Activated naive CD4-positive, alpha-beta T cell treated with anti-CD3 and anti-CD28 coated beads, Interleukin-2, amount 50 U/mL, for 72 hours (primary cell): ENCODE measurements at regions not wholly inside any gene's neighbourhood (a gene's known extent, or its start where the extent isn't known, plus 50 kb on each side); places are given as distances from the start of the nearest gene placed in this dataset.

Source experiments
- ATAC-seq, 2 donors: fragments of 150-1000 bp; cut with Tn5 transposase; 2 replicates each; pipeline ENCODE4 v1.10.0; 2021; ENCODE audit warnings: mild to moderate bottlenecking in 2 of 2, moderate library complexity in 2 of 2
- DNase-seq, 2 donors: peaks; one replicate each; pipeline ENCODE4 v3.0.0; 2021 to 2022; ENCODE audit warnings: low spot score in 2 of 2
- H3K27ac Mint-ChIP-seq, 2 donors: one replicate each; pipeline ENCODE4 v1.8.0; 2022; ENCODE audit warnings: mild to moderate bottlenecking in 2 of 2, mixed read lengths in 2 of 2
- H3K36me3 Mint-ChIP-seq, 2 donors: one replicate each; pipeline ENCODE4 v1.8.0; 2022; ENCODE audit warnings: mixed read lengths in 2 of 2
- H3K9me3 Mint-ChIP-seq, 2 donors: one replicate each; pipeline ENCODE4 v1.8.0; 2022; ENCODE audit warnings: mixed read lengths in 2 of 2

- Mint-ChIP-seq H3K36me3 (no peaks in the 10 kb centered on the region), H3K9me3 (peaks cover 9 to 12% of the 10 kb centered on the region in 2 donors), H3K27ac (no peak overlapping the region)
- ATAC-seq = no peak
- no peak for DNase-seq
Measured at GRCh38 chr4:187575706-187576105, 419.9 kb upstream of the ZFP42 start.

- Mint-ChIP-seq H3K9me3 (peaks cover 4 to 10% of the 10 kb centered on the region in 2 donors), H3K27ac (no peak overlapping the region), H3K36me3 (no peaks in the 10 kb centered on the region)
- no peak for ATAC-seq
- DNase-seq = no peak
Measured at GRCh38 chr4:187576751-187577150, 418.8 kb upstream of the ZFP42 start.

- H3K9me3 Mint-ChIP-seq = peaks cover 4 to 7% of the 10 kb centered on the region in 2 donors
- ATAC-seq (no peak), DNase-seq (no peak)
- H3K36me3 Mint-ChIP-seq = no peaks in the 10 kb centered on the region
- no peak overlapping the region for H3K27ac Mint-ChIP-seq
Measured at GRCh38 chr4:187577941-187578480, 417.6 kb upstream of the ZFP42 start.

- H3K9me3 Mint-ChIP-seq = peaks cover 3 to 11% of the 10 kb centered on the region in 2 donors
- ATAC-seq (no peak), DNase-seq (no peak)
- no peak overlapping the region for H3K27ac Mint-ChIP-seq
- no peaks in the 10 kb centered on the region for H3K36me3 Mint-ChIP-seq
Measured at GRCh38 chr4:187586892-187587291, 408.7 kb upstream of the ZFP42 start.

- ATAC-seq (no peak), DNase-seq (no peak)
- Mint-ChIP-seq H3K9me3 (peaks cover 0 to 8% of the 10 kb centered on the region in 2 donors), H3K27ac (no peak overlapping the region), H3K36me3 (no peaks in the 10 kb centered on the region)
Measured at GRCh38 chr4:187598196-187598595, 397.4 kb upstream of the ZFP42 start.

GRCh38 chr4:187602339-187603092 is 393.1 kb upstream of the ZFP42 start:
- Mint-ChIP-seq H3K9me3 (peaks cover 0 to 8% of the 10 kb centered on the region in 2 donors), H3K27ac (no peak overlapping the region), H3K36me3 (no peaks in the 10 kb centered on the region)
- no peak for DNase-seq
- no peak for ATAC-seq

GRCh38 chr4:187603093-187604025 is 392.2 kb upstream of the ZFP42 start:
- no peak for DNase-seq
- Mint-ChIP-seq H3K9me3 (peaks cover 0 to 8% of the 10 kb centered on the region in 2 donors), H3K27ac (no peak overlapping the region), H3K36me3 (no peaks in the 10 kb centered on the region)
- ATAC-seq = no peak

GRCh38 chr4:187604984-187605383 is 390.6 kb upstream of the ZFP42 start:
- ATAC-seq (no peak), DNase-seq (no peak)
- Mint-ChIP-seq H3K9me3 (peaks cover 0 to 3% of the 10 kb centered on the region in 2 donors), H3K27ac (no peak overlapping the region), H3K36me3 (no peaks in the 10 kb centered on the region)

- Mint-ChIP-seq H3K9me3 (peaks cover 4 to 5% of the 10 kb centered on the region in 2 donors), H3K36me3 (no peaks in the 10 kb centered on the region), H3K27ac (no peak overlapping the region)
- DNase-seq (peak in 1 of 2 donors; percentile 3), ATAC-seq (no peak)
Measured at GRCh38 chr4:187606581-187606980, 389.0 kb upstream of the ZFP42 start.

- Mint-ChIP-seq H3K27ac (no peak overlapping the region), H3K36me3 (peaks cover 0 to 2% of the 10 kb centered on the region in 2 donors), H3K9me3 (peaks cover 4 to 5% of the 10 kb centered on the region in 2 donors)
- DNase-seq (no peak), ATAC-seq (no peak)
Measured at GRCh38 chr4:187608001-187608421, 387.6 kb upstream of the ZFP42 start.

- ATAC-seq = no peak
- no peak overlapping the region for H3K27ac Mint-ChIP-seq
- peaks cover 4 to 9% of the 10 kb centered on the region in 2 donors for H3K9me3 Mint-ChIP-seq
- H3K36me3 Mint-ChIP-seq = peaks cover 0 to 9% of the 10 kb centered on the region in 2 donors
- no peak for DNase-seq
Measured at GRCh38 chr4:187612301-187612700, 383.3 kb upstream of the ZFP42 start.

- Mint-ChIP-seq H3K9me3 (peaks cover 4 to 9% of the 10 kb centered on the region in 2 donors), H3K27ac (no peak overlapping the region), H3K36me3 (peaks cover 0 to 9% of the 10 kb centered on the region in 2 donors)
- ATAC-seq = no peak
- DNase-seq = no peak
Measured at GRCh38 chr4:187613089-187613839, 382.3 kb upstream of the ZFP42 start.

GRCh38 chr4:187615972-187616371 is 379.6 kb upstream of the ZFP42 start:
- Mint-ChIP-seq H3K27ac (no peak overlapping the region), H3K36me3 (peaks cover 0 to 9% of the 10 kb centered on the region in 2 donors), H3K9me3 (peaks cover 3 to 7% of the 10 kb centered on the region in 2 donors)
- DNase-seq = no peak
- ATAC-seq = no peak

- peaks cover 0 to 3% of the 10 kb centered on the region in 2 donors for H3K9me3 Mint-ChIP-seq
- no peak overlapping the region for H3K27ac Mint-ChIP-seq
- H3K36me3 Mint-ChIP-seq = peaks cover 0 to 9% of the 10 kb centered on the region in 2 donors
- ATAC-seq (no peak), DNase-seq (no peak)
Measured at GRCh38 chr4:187617113-187617512, 378.5 kb upstream of the ZFP42 start.

GRCh38 chr4:187618701-187619281 is 376.8 kb upstream of the ZFP42 start:
- ATAC-seq (no peak), DNase-seq (no peak)
- Mint-ChIP-seq H3K36me3 (no peaks in the 10 kb centered on the region), H3K9me3 (peaks cover 0 to under 1% of the 10 kb centered on the region in 2 donors), H3K27ac (no peak overlapping the region)

- no peak overlapping the region for H3K27ac Mint-ChIP-seq
Measured at GRCh38 chr4:187619319-187619718, 376.3 kb upstream of the ZFP42 start.

More at GRCh38 chr4:187619319-187619718, 376.3 kb upstream of the ZFP42 start:
- H3K36me3 Mint-ChIP-seq = no peaks in the 10 kb centered on the region
- peaks cover 0 to 4% of the 10 kb centered on the region in 2 donors for H3K9me3 Mint-ChIP-seq
- ATAC-seq (no peak), DNase-seq (no peak)
